Endothelial cell of umbilical vein (primary cell): ENCODE measurements at regions not wholly inside any gene's neighbourhood (a gene's known extent, or its start where the extent isn't known, plus 50 kb on each side); places are given as distances from the start of the nearest gene placed in this dataset.

Experiments used
- POLR2A ChIP-seq: IDR thresholded peaks from 2 replicates; pipeline ENCODE4 v1.6.1; 2012; ENCODE audit warnings: low read depth, mild to moderate bottlenecking, control low read depth, low read length
- TF ChIP-seq, protein P1 (sequence below): IDR thresholded peaks from 2 replicates; pipeline ENCODE4 v1.6.1; 2011; ENCODE audit not compliant: insufficient read depth, insufficient read length
- TF ChIP-seq, protein P2 (sequence below), 2 donors: IDR thresholded peaks; 1 replicate in 1 of 2; 2 replicates in 1 of 2; pipeline ENCODE4 v1.5.1; 2011; ENCODE audit warnings: low read length in 2 of 2, mild to moderate bottlenecking in 2 of 2, moderate library complexity in 2 of 2, control low read depth in 1 of 2, inconsistent platforms in 1 of 2, low read depth in 1 of 2; ENCODE audit not compliant: insufficient read depth in 1 of 2; ENCODE audit errors: extremely low read depth in 1 of 2

DNA sequence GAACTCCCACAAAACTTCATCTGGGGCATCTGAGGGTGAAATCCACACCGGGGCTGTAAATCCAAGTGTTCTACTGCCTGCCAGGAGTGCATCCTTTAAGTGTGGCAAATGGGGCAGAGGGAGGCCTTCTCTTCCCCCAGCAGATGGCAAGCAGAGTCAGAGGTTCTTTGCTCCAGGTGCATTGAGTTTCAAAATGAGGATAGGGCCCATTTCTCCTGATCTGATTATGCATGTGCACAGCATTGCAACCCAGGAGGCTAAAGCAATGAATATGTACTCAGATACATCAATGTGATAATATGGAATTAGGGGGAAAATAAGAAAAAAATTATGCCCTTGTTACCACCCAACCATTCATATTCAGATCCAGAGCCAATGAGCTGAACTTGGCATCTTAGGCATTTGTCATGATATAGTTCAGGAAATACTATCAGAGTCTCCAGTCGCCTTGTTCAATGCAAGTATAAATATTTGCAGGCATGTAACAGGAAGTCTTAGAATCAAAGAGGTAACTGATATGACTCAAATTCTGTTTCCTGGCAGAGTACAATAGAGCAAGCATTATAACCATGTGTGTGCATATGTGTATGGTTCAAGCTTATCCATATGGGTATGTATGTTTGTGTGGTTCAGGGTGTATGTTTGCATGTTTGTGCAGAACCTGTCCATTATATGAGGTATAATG lies 473.8 kb upstream of the PKN2 start:
- TF ChIP-seq, protein P1, sequence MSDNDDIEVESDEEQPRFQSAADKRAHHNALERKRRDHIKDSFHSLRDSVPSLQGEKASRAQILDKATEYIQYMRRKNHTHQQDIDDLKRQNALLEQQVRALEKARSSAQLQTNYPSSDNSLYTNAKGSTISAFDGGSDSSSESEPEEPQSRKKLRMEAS: no peak
- TF ChIP-seq, protein P2, sequence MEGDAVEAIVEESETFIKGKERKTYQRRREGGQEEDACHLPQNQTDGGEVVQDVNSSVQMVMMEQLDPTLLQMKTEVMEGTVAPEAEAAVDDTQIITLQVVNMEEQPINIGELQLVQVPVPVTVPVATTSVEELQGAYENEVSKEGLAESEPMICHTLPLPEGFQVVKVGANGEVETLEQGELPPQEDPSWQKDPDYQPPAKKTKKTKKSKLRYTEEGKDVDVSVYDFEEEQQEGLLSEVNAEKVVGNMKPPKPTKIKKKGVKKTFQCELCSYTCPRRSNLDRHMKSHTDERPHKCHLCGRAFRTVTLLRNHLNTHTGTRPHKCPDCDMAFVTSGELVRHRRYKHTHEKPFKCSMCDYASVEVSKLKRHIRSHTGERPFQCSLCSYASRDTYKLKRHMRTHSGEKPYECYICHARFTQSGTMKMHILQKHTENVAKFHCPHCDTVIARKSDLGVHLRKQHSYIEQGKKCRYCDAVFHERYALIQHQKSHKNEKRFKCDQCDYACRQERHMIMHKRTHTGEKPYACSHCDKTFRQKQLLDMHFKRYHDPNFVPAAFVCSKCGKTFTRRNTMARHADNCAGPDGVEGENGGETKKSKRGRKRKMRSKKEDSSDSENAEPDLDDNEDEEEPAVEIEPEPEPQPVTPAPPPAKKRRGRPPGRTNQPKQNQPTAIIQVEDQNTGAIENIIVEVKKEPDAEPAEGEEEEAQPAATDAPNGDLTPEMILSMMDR (IDR thresholded peaks at IDR 0.05; ENCODE audit: extremely low read depth in 1 of 2, insufficient read depth in 1 of 2, low read depth in 1 of 2, low read length in 2 of 2): no peak
- no peak for TF ChIP-seq POLR2A
